Activated naive CD4-positive, alpha-beta T cell treated with anti-CD3 and anti-CD28 coated beads, Interleukin-2, amount 50 U/mL, for 72 hours (primary cell): ENCODE measurements at regions not wholly inside any gene's neighbourhood (a gene's known extent, or its start where the extent isn't known, plus 50 kb on each side); places are given as distances from the start of the nearest gene placed in this dataset.

Experiments
- ATAC-seq, 2 donors: fragments of 150-1000 bp; cut with Tn5 transposase; 2 replicates each; pipeline ENCODE4 v1.10.0; 2021; ENCODE audit warnings: mild to moderate bottlenecking in 2 of 2, moderate library complexity in 2 of 2
- DNase-seq, 2 donors: peaks; one replicate each; pipeline ENCODE4 v3.0.0; 2021 to 2022; ENCODE audit warnings: low spot score in 2 of 2
- H3K27ac Mint-ChIP-seq, 2 donors: one replicate each; pipeline ENCODE4 v1.8.0; 2022; ENCODE audit warnings: mild to moderate bottlenecking in 2 of 2, mixed read lengths in 2 of 2
- H3K36me3 Mint-ChIP-seq, 2 donors: one replicate each; pipeline ENCODE4 v1.8.0; 2022; ENCODE audit warnings: mixed read lengths in 2 of 2
- H3K9me3 Mint-ChIP-seq, 2 donors: one replicate each; pipeline ENCODE4 v1.8.0; 2022; ENCODE audit warnings: mixed read lengths in 2 of 2

DNA sequence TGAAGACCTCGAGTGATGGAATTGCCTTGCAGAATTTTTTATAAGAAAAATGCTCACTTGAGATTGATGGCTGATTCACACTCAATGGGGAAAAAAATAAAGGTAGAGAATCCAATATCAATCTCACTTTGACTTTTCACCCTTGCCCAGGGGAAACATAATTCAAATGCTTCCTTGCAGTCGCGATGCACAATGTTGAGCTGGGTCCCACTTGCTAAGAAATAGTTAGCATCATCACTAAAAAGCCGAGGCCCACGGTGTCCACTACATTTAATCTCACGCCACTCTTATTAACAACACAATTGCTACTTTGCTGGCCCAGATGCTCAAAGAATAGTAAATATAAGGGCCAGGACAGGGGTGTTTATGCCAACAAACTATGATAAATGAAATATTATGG, 223.4 kb downstream of the SPTSSA start:
- no peak overlapping the region for H3K27ac Mint-ChIP-seq
- H3K9me3 Mint-ChIP-seq: no peaks in the 10 kb centered on the region
- ATAC-seq: no peak
- no peaks in the 10 kb centered on the region for H3K36me3 Mint-ChIP-seq
- DNase-seq: no peak

DNA sequence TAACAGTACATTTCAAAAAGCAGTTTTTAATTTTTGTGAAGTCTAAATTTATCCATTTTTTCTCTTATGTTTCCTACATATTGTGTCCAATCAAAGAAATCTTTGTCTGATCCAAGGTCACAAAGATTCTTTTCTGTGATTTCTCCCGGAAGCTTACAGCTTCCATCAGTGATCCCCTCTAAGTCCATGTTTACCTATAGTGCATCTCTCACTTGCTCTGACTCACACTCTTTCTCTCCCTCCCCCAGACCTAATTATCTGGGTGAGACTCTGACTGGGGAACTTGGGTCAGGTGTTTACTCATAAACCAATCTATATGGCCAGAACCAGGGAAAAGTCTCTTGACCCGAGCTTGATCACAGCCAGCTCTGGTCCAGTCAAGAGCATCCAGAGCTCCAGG, 224.4 kb downstream of the SPTSSA start:
- peak overlapping the region in 1 of 2 donors; percentile 80 for H3K27ac Mint-ChIP-seq
- no peak for DNase-seq
- no peak for ATAC-seq
- H3K9me3 Mint-ChIP-seq: no peaks in the 10 kb centered on the region
- no peaks in the 10 kb centered on the region for H3K36me3 Mint-ChIP-seq

DNA sequence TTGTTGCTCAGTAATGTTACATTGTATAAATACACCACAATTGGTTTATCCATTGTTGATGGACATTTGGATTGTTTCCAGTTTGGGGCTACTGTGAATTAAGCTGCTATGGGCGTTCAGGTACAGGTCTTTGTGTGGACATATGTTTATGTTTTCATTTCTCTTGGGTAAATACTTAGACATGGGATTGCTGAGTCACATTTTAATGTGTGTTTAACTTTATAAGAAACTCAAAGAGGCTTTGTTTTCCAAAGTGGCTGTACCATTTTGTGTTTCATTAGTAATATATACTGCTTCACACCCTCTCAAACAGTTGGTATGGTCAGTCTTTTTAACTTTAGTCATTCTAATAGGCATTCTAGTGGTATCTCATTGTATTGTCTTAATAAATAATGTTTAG, 225.0 kb downstream of the SPTSSA start:
- Mint-ChIP-seq H3K36me3 (no peaks in the 10 kb centered on the region), H3K9me3 (no peaks in the 10 kb centered on the region), H3K27ac (no peak overlapping the region)
- ATAC-seq (no peak), DNase-seq (no peak)

DNA sequence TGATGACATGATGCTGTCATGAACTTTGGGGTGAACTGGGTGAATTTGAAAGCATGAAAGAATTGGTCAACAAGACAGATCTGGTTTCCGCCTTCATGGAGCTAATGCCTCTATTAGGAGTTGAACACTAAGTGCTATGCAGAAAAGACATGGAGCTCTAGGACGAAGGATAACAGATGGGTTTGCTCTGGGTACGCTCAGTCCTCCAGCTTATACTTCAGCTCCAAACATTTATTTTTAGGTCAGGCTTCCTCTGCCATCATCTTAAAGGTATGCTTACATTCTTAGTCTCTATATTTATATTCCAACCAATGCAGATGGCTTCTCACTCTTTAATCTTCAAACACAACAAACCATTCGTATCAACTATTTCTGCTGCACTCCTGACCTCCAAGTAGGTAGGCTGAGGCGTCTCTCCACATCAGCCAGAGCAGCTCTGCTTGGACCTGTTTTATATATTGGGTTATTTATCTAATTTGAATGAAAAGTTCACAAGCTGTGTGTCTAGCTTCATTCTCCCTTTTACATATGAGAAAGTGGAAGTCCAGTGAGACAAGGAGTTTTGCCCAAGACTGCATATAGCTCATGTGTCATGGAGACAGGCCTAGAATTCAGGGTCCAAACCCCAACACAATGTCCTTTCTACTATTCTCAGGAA, 226.3 kb downstream of the SPTSSA start:
- H3K36me3 Mint-ChIP-seq: no peaks in the 10 kb centered on the region
- no peak for ATAC-seq
- no peak for DNase-seq
- no peak overlapping the region for H3K27ac Mint-ChIP-seq
- no peaks in the 10 kb centered on the region for H3K9me3 Mint-ChIP-seq

DNA sequence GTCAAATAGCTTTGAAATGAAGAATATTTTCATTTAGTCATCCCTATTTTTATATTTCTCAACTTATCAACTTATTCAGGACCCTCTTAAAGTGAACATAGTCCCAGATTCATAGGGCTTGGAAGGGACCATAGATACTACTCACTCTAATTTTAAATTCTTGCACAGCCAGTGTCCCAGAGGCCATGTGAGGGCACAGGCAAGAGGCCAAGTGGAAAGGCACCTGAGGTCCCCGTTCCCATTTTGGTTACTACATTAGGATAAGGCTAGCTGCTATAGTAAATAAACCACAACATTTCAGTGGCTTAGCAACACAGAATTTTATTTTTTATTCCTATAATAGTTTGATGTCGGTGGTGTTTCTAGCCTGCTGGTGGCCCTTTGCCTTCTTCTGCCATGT, 227.8 kb downstream of the SPTSSA start:
- DNase-seq (no peak), ATAC-seq (no peak)
- Mint-ChIP-seq H3K36me3 (no peaks in the 10 kb centered on the region), H3K9me3 (no peaks in the 10 kb centered on the region), H3K27ac (no peak overlapping the region)

DNA sequence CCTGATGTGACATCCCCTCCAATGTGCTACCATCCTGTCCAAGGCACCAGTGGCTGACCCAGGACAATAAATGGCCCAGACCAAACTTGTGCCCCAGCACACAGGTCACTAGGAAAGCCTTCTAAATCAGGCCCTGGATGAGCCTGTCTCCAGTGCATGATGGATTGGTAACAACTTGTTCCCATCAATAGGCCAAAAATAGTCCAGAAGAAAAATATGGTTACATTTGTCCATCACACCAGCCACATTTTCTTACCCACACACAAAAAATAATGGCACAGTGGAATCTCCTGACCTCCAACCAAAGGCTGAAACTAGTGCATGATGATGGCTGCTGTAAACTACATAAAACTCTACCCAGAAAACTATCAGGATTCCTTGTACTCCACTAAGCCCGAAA, 228.4 kb downstream of the SPTSSA start:
- Mint-ChIP-seq H3K27ac (no peak overlapping the region), H3K9me3 (no peaks in the 10 kb centered on the region)
- no peak for ATAC-seq

DNA sequence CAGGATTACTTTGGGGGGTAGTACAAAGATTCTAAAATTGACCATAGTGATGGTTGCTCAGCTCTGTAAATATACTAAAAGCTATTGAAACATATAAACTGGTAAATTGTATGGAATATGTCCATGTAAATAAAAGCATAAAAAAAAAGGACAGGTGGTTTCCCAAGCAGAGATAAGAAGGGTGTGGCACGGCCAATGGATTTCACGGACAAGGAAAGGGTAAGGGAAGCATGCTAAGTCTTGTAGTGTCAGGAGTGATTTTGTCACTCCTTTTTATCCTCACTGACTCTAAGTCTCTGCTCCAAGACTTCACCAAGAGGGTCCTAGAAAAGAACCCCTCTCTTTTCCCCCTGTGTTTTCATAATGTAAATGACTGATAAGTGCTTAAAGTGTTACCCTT, 229.2 kb downstream of the SPTSSA start:
- no peak overlapping the region for H3K27ac Mint-ChIP-seq
- DNase-seq (no peak), ATAC-seq (no peak)
- no peaks in the 10 kb centered on the region for H3K9me3 Mint-ChIP-seq
- no peaks in the 10 kb centered on the region for H3K36me3 Mint-ChIP-seq

More for the DNA sequence above, 228.4 kb downstream of the SPTSSA start:
- H3K36me3 Mint-ChIP-seq: no peaks in the 10 kb centered on the region
- DNase-seq: no peak

DNA sequence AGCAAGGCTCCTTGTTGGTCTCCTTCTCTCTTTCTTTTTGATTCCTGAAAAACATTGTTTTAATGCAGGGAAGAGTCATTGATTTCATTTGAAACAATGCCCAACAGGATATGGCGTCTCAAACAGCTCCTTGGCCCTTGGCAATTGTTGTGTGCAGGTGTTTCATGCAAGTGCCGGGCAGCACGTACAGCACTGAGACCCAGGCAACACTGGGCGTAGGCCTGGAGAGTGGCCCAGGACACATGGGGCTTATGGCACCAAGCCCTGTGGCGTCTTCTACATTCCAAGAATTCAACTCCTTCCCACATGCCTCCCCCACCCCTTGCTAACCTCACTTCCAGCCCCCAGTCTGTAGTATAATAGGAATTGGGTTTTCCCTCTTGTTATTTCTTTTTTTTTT, 230.4 kb downstream of the SPTSSA start:
- Mint-ChIP-seq H3K36me3 (no peaks in the 10 kb centered on the region), H3K9me3 (no peaks in the 10 kb centered on the region), H3K27ac (no peak overlapping the region)
- ATAC-seq (no peak), DNase-seq (no peak)

DNA sequence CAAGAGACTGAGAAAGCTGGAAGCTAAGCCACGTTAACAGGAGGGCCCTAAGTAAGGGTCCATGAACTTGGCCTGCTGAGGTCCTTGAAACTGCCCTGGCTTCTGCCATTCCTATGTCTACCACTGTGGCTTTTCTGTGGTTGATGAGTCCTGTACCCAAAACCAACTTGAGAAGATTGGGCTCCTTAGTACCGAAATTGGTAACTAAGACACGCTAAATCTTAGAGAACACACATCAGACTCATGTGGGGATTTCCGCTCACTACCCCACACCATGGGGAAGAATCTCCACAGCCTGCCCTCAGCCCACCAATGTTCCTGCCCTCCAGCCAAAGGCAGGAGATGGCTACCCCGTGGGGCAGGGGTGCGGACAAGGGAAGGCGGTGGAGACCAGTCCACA, 232.9 kb downstream of the SPTSSA start:
- H3K9me3 Mint-ChIP-seq: no peaks in the 10 kb centered on the region
- H3K27ac Mint-ChIP-seq: no peak overlapping the region
- DNase-seq (no peak), ATAC-seq (peak; percentile 37 to 56)
- no peaks in the 10 kb centered on the region for H3K36me3 Mint-ChIP-seq

DNA sequence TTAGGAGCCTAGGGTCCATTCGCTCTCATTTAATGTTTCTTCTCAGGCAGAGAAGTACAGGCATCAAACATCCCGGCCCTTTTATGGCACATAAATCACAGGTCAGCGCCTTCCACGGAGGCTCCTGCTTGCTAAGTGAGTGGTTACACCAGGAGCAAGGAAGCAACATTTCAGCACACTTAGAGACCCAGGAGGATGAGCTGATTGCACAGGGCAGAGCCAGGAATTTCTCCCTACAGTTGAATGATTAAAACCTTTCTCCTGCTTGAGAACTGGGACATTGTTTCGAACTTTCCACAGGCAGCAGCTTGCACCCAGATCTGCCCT, 233.4 kb downstream of the SPTSSA start:
- DNase-seq (no peak), ATAC-seq (no peak)
- H3K27ac Mint-ChIP-seq: no peak overlapping the region
- H3K36me3 Mint-ChIP-seq: no peaks in the 10 kb centered on the region
- H3K9me3 Mint-ChIP-seq: no peaks in the 10 kb centered on the region

DNA sequence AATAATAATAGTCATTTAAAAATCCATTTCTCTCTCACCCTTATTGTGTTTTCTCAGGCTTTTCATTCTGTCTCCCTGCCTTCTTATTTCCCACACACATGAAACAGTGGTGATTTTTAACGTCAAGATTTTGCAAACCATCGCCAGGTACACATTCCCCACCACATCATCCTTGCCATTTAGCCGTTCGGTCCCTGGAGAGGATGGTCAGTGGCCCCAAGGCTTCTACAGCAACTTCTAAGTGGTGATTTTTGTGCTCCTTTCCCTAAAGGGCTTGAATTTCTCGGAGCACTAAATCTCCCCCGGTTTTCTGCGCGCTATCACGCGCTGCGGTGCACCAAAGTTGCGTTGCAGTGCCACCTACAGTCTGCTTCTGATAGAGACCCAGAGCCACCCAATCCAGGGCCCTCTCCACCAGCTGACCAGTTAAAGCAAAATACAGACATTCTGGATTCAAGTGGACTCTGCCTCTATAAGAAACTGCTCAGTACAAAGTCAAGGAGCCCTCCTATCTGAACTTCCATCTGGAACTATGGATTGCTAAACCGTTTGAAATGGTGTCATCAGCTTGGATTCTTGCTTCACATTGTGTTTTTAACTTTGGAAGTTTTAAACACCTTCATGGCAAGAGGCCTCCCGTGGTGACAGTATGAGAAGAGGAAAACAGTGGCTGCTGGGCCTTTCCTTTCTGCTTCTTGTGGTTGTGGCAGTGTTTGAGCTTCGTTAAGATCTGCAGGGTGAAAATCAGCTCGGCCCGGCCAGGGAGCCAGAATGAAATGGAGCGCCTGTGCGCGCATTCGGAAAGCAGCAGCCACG, 234.0 kb downstream of the SPTSSA start:
- H3K9me3 Mint-ChIP-seq: no peaks in the 10 kb centered on the region
- H3K27ac Mint-ChIP-seq: no peak overlapping the region
- ATAC-seq (peak; percentile 86 to 92), DNase-seq (peak in 1 of 2 donors; percentile 65)
- no peaks in the 10 kb centered on the region for H3K36me3 Mint-ChIP-seq

DNA sequence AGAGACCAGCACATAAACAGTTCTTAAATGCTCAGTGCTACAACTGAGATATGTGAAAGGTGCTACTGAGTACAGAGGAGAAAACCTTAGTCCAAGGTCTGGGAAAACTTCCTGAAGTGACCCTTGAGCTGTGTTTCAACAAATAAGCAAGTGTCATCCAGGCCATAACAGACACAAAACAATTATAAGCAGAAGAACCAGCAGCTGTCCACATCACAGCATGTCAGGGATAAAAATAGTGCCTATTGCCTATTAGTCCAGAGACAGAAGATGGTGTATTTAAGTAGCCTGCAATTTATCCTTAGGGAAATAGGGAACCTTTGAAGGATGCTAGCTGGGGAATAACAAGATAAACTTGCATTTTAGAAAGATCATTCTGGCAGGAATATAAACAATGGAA, 237.8 kb downstream of the SPTSSA start:
- Mint-ChIP-seq H3K9me3 (no peaks in the 10 kb centered on the region), H3K36me3 (no peaks in the 10 kb centered on the region), H3K27ac (no peak overlapping the region)
- DNase-seq (no peak), ATAC-seq (no peak)

DNA sequence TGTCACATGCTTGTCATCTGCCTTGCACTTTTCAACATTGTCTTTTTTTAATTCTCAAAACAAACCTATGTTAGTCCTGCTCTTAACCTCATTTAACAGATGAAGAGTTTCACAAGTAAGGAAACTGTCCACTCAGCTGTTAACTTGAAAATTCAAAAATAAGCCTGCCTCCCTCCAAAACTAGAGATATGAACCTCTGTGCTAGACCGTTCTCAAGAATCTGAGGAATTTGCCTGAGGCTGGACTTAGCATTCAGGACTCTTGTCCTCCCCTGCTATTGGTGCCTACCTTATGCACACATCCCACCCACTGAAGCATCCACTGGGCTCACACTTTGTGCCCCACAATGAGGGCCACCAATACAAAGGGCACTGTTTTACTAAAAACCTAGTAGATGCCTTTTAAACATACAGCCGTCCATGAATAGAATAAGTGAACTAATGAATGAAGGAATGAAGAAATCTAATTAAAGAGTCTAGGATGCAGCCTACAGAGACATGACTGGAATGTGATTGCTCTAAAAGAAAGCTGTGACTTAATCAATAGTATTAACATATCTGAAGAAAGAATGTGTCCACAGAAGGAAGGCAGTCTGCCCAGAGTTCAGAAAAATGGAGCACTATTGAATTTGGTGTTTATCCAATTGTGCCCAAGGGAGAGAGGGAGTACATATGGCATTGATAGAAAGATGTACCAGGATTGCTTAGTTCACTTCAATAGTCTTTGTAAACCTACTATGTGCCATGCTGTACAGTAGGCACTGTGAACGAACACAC, 238.5 kb downstream of the SPTSSA start:
- Mint-ChIP-seq H3K27ac (no peak overlapping the region), H3K9me3 (no peaks in the 10 kb centered on the region), H3K36me3 (no peaks in the 10 kb centered on the region)
- DNase-seq: no peak
- no peak for ATAC-seq

DNA sequence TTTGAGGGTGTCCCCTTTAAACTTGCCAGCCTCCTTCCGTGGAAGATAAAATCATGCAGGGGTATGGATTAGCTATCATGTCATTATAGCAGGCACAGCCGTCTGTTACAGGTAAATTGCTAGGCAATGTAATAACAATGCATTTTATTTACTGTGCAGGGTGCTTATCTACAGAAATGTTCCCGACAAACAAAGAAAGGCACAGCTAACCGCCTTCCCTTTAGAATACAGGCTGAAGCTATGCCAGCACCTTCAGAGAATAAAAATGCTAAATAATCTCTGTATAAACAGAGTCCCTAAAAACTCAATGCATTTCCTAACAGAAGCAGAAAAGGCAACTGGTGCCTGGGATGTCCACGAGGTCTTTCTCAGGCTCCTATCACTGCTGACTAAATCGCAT, 239.2 kb downstream of the SPTSSA start:
- DNase-seq (no peak), ATAC-seq (no peak)
- no peak overlapping the region for H3K27ac Mint-ChIP-seq
- no peaks in the 10 kb centered on the region for H3K9me3 Mint-ChIP-seq
- no peaks in the 10 kb centered on the region for H3K36me3 Mint-ChIP-seq

DNA sequence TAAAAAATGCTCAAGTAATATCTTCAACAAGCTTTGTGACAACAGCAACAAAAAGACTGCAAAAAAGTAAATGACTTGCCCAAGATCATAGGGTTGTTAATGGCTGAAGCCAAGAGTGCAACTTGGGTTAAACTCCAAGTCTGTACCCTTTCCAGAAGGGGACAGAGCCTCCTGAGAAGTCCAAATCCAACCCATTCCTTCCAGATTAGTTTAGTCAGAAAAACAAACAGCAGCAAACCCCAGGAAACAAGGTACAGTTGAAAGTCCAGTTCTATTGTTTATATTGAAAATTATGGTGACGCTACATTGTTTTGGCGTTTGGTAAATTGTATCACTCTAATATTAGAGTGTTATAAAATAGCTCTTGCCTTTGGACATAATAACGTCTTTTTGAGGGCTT, 239.9 kb downstream of the SPTSSA start:
- Mint-ChIP-seq H3K36me3 (no peaks in the 10 kb centered on the region), H3K9me3 (no peaks in the 10 kb centered on the region), H3K27ac (no peak overlapping the region)
- ATAC-seq (no peak), DNase-seq (no peak)

DNA sequence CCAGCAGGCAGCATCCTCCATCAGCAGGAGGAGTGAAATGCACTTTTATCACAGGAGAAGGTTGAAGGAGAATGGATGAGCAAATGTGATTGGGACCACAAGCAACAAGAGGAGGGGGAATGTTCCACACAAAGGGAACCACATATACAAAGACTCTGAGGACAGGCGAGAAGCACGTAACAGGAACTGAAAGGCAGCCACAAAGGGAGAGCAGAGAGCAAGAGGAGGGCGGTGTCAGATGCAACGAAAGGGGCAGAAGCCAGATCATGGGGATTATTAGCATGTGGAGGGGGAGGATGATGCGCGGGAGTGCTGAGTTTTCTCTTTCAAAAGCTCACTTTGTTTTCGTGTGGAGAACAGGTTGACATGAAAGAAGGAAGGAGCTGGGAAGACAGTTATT, 241.1 kb downstream of the SPTSSA start:
- no peaks in the 10 kb centered on the region for H3K36me3 Mint-ChIP-seq
- H3K27ac Mint-ChIP-seq: peak overlapping the region in 1 of 2 donors; percentile 4
- H3K9me3 Mint-ChIP-seq: no peaks in the 10 kb centered on the region
- ATAC-seq: peak; percentile 55 to 68
- DNase-seq: no peak

DNA sequence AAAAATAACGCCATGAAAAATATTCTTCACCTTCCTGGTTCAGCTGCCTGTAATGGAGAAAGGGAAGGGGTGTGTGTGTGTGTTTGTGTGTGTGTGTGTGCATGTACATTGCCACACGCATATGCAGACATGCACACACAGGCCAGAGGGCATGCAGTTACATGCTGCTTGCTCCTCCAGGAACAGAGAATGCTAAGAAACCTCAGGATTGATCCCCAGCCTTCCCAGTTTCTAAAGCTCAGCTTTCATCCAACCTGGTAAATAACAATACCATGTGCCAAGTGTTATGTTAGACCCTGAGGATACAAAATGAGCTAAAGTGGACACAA, 241.7 kb downstream of the SPTSSA start:
- Mint-ChIP-seq H3K9me3 (no peaks in the 10 kb centered on the region), H3K27ac (no peak overlapping the region), H3K36me3 (no peaks in the 10 kb centered on the region)
- DNase-seq (no peak), ATAC-seq (no peak)
